Epithelial cell of esophagus (primary cell): ENCODE measurements at regions not wholly inside any gene's neighbourhood (a gene's known extent, or its start where the extent isn't known, plus 50 kb on each side); places are given as distances from the start of the nearest gene placed in this dataset.
"Not testable (repeated sequence)": the region's sequence is repeated elsewhere in the genome, so short reads cannot be mapped to it uniquely, and the experiment has no call there.

Experiments
- DNase-seq: peaks from one replicate; pipeline ENCODE4 v3.0.0; 2010; ENCODE audit warnings: low read depth
- H3K4me3 ChIP-seq: 2 replicates; pipeline ENCODE4 v1.5.1; 2011; ENCODE audit warnings: mild to moderate bottlenecking, low read length, control low read depth
- CTCF ChIP-seq: IDR thresholded peaks from 2 replicates; pipeline ENCODE4 v1.5.1; 2011; ENCODE audit warnings: low read depth, mild to moderate bottlenecking, low read length, control low read depth, inconsistent platforms; ENCODE audit not compliant: insufficient read depth; ENCODE audit errors: missing control alignments

DNA sequence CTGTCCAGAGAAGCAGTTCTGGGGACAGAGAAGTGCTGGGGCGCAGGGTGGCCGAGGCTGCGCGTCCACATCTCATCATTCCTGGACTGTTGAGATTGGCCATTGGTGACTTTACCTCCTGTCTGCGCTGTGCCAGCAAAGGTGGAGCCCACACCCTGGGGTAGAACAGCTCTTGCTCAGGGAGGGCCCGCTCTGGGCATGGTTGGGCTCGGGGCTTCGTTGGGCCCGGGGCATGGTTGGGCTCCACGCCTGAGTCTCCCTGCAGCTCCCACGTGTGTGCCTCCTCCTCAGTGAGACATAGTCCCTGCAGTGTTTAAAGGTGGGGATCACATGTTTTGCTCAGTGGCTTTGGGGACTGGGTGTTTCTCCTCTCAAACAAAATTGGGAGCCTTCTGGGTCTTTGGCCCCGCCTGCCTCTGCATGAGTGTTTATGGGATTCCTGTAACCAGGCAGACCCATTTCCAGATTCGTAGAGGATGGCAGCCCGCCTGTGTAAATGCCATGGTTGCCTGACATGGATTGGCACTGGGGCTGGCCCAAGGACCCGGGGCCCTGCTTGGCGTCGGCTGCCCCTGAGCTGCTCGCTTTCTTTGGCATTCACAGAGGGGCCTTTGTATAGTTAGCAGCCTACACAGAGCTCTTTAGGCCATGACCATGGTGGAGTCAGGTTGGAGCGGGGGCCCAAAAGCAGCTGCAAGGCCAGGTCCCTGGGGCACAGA lies 104.6 kb downstream of the TLR5 start:
- no peak for TF ChIP-seq CTCF
- DNase-seq = no peak
- H3K4me3 ChIP-seq = no peak overlapping the region

DNA sequence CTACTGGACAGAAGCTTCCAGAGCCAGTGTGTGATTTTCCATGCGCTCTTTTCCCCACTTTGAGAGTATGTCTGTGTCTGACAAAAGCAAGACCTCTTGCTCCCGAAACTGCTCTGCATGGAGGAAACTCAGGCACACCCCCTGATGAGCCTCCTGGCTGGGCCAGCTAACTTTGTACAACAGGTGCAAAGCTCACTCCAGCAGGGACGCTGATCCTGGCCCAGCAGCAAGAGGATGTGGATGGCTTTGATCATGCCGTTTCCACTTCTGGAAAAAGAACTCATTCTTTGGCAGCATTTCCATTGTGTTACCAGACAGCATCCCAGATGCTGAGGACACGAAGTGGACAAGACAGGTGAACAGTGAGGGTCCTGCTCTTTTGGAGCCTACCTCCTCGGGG lies 103.1 kb downstream of the TLR5 start:
- H3K4me3 ChIP-seq = no peak overlapping the region
- no peak for DNase-seq
- TF ChIP-seq CTCF = no peak

GRCh38 chr1:223041481-223041880 lies 101.6 kb downstream of the TLR5 start:
- TF ChIP-seq CTCF = no peak
- no peak overlapping the region for H3K4me3 ChIP-seq
- no peak for DNase-seq

- no peak overlapping the region for H3K4me3 ChIP-seq
Observed at GRCh38 chr1:223045164-223045957, 97.7 kb downstream of the TLR5 start.

GRCh38 chr1:223046011-223046410 lies 97.0 kb downstream of the TLR5 start:
- DNase-seq = no peak
- no peak overlapping the region for H3K4me3 ChIP-seq
- no peak for TF ChIP-seq CTCF

More at GRCh38 chr1:223045164-223045957, 97.7 kb downstream of the TLR5 start:
- DNase-seq = no peak
- TF ChIP-seq CTCF = no peak

DNA sequence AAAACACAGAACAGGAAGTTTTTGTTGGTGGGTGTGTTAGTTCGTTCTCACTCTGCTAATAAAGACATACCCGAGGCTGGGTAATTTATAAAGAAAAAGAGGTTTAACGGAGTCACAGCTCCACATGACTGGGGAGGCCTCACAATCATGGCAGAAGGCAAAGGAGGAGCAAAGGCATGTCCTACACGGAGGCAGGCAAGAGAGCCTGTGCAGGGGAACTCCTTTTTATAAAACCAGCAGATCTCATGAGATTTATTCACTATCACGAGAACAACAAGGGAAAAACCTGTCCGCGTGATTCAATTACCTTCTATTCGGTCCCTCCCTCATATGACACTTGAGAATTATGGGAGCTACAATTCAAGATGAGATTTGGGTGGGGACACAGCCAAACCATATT lies 96.6 kb downstream of the TLR5 start:
- H3K4me3 ChIP-seq, DNase-seq: not testable (repeated sequence)

DNA sequence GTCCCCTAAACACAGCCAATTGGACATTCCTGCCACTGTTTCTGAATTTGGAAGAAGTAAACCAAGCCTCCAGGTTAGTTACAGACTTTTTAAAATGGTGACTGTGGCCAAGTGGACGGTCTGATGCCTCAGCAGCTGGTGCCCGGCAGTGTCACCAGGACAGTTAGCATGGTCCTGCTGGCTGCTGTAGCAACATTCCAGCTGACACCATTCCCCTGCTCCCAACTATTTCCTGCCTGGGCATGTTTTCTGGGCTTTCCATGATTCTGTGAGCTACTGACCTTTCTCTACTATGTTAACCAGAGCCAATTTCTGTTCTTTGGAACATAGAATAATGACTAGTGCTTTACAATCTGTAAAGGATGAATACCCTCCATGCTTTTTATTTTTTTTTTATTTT lies 95.0 kb downstream of the TLR5 start:
- peak; percentile 47 for DNase-seq
- H3K4me3 ChIP-seq = no peak overlapping the region
- no peak for TF ChIP-seq CTCF
